IMR-90 (cell line): ENCODE measurements at regions not wholly inside any gene's neighbourhood (a gene's known extent, or its start where the extent isn't known, plus 50 kb on each side); places are given as distances from the start of the nearest gene placed in this dataset.

ENCODE experiments used
- ATAC-seq: fragments of 200-7000 bp; cut with Tn5 transposase; 2 replicates; pipeline ENCODE4 v1.9.1; 2020; ENCODE audit warnings: low read depth, mild to moderate bottlenecking, moderate library complexity
- BruUV-seq: library from RNA; stranded (reverse); fragments of 400-500 nt; replicated peaks from 2 replicates; lab custom pipeline; 2021; lab: Mats Ljungman, UMichigan
- CTCF ChIA-PET: fragments of 300-600 bp; formaldehyde crosslinking; extraction: SDS; loops from one replicate; lab custom pipeline; 2021; ENCODE audit warnings: antibody characterized with exemption; lab: Yijun Ruan, JAX
- POLR2A ChIA-PET: fragments of 300-600 bp; sonication (Branson Sonifier 250); formaldehyde crosslinking; loops from one replicate; lab custom pipeline; 2022; ENCODE audit warnings: antibody characterized with exemption; ENCODE audit not compliant: unreplicated experiment; lab: Charles Lee
- DNase-seq: peaks from one replicate; pipeline ENCODE4 v3.0.0; 2013
- H2AFZ ChIP-seq: replicated peaks from 2 replicates; pipeline ENCODE3; 2013; ENCODE audit warnings: low read length, mild to moderate bottlenecking; ENCODE audit not compliant: poor library complexity
- H2AK5ac ChIP-seq: 2 replicates; pipeline ENCODE4 v1.6.1; 2013; ENCODE audit warnings: low read depth, low read length, inconsistent platforms
- H2AK9ac ChIP-seq: replicated peaks from 2 replicates; pipeline ENCODE3; 2013; ENCODE audit warnings: mild to moderate bottlenecking, low read depth, low read length, moderate library complexity; ENCODE audit not compliant: poor library complexity
- H2BK120ac ChIP-seq: 2 replicates; pipeline ENCODE4 v1.6.1; 2013; ENCODE audit warnings: low read depth, low read length, inconsistent platforms
- H2BK15ac ChIP-seq: 3 replicates; pipeline ENCODE4 v1.6.1; 2013; ENCODE audit warnings: low read depth, low read length, inconsistent platforms
- H2BK20ac ChIP-seq: 2 replicates; pipeline ENCODE4 v1.6.1; 2013; ENCODE audit warnings: low read depth, mild to moderate bottlenecking, inconsistent platforms, low read length, moderate library complexity
- H2BK5ac ChIP-seq: 2 replicates; pipeline ENCODE4 v1.6.1; 2013; ENCODE audit warnings: mild to moderate bottlenecking, low read depth, low read length, inconsistent platforms; ENCODE audit not compliant: poor library complexity, severe bottlenecking
- H3K14ac ChIP-seq: replicated peaks from 2 replicates; pipeline ENCODE4 v1.6.1; 2013; ENCODE audit warnings: low read depth, low read length, inconsistent platforms
- H3K18ac ChIP-seq: 2 replicates; pipeline ENCODE4 v1.6.1; 2013; ENCODE audit warnings: low read depth, low read length, control low read depth
- H3K23ac ChIP-seq: 2 replicates; pipeline ENCODE4 v1.6.1; 2013; ENCODE audit warnings: low read depth, low read length, inconsistent platforms
- H3K27ac ChIP-seq: 2 replicates; pipeline ENCODE4 v1.5.1; 2013; ENCODE audit warnings: mild to moderate bottlenecking, control low read depth, low read length; ENCODE audit not compliant: insufficient read depth
- H3K27me3 ChIP-seq: 2 replicates; pipeline ENCODE4 v1.6.1; 2013; ENCODE audit warnings: low read length; ENCODE audit not compliant: control insufficient read depth, insufficient read depth
- H3K36me3 ChIP-seq: 2 replicates; pipeline ENCODE4 v1.6.1; 2013; ENCODE audit warnings: low read length, mixed read lengths; ENCODE audit not compliant: control insufficient read depth, insufficient read depth
- H3K4ac ChIP-seq: 2 replicates; pipeline ENCODE4 v1.6.1; 2013; ENCODE audit warnings: low read depth, low read length, inconsistent platforms
- H3K4me1 ChIP-seq: 2 replicates; pipeline ENCODE4 v1.6.1; 2013; ENCODE audit warnings: low read length, mixed read lengths; ENCODE audit not compliant: control insufficient read depth, insufficient read depth
- H3K4me2 ChIP-seq: 2 replicates; pipeline ENCODE4 v1.6.1; 2013; ENCODE audit warnings: low read depth, mild to moderate bottlenecking, control low read depth, low read length, moderate library complexity
- H3K4me3 ChIP-seq: 2 replicates; pipeline ENCODE4 v1.5.1; 2013; ENCODE audit warnings: low read depth, mild to moderate bottlenecking, control low read depth, low read length, moderate library complexity; ENCODE audit not compliant: insufficient read depth
- H3K56ac ChIP-seq: 2 replicates; pipeline ENCODE4 v1.6.1; 2013; ENCODE audit warnings: low read length, inconsistent platforms; ENCODE audit not compliant: insufficient read depth; ENCODE audit errors: extremely low read depth
- H3K79me1 ChIP-seq, 2 experiments: 2 replicates each; pipeline ENCODE4 v1.6.1; 2013; ENCODE audit warnings: low read length in 2 of 2, inconsistent platforms in 1 of 2, low read depth in 1 of 2
- H3K9ac ChIP-seq: 2 replicates; pipeline ENCODE4 v1.6.1; 2013; ENCODE audit warnings: low read depth, low read length, control low read depth
- H3K9me1 ChIP-seq: 2 replicates; pipeline ENCODE4 v1.6.1; 2013; ENCODE audit warnings: low read length, inconsistent platforms; ENCODE audit not compliant: insufficient read depth
- H3K9me3 ChIP-seq: 2 replicates; pipeline ENCODE4 v1.6.1; 2013; ENCODE audit warnings: low read length; ENCODE audit not compliant: control insufficient read depth, insufficient read depth
- H4K20me1 ChIP-seq: 2 replicates; pipeline ENCODE4 v1.6.1; 2013; ENCODE audit warnings: low read length, inconsistent platforms; ENCODE audit not compliant: insufficient read depth
- H4K5ac ChIP-seq: 2 replicates; pipeline ENCODE4 v1.6.1; 2013; ENCODE audit warnings: mild to moderate bottlenecking, low read depth, low read length, control low read depth
- H4K8ac ChIP-seq, 2 experiments: 2 replicates each; pipeline ENCODE4 v1.6.1; 2013; ENCODE audit warnings: low read depth in 2 of 2, low read length in 2 of 2, control low read depth in 1 of 2, inconsistent platforms in 1 of 2
- H4K91ac ChIP-seq: 2 replicates; pipeline ENCODE4 v1.6.1; 2013; ENCODE audit warnings: low read depth, low read length, inconsistent platforms; ENCODE audit not compliant: insufficient read depth
- CEBPB ChIP-seq: IDR thresholded peaks from 2 replicates; pipeline ENCODE4 v1.6.1; 2012; ENCODE audit warnings: low read depth, low read length, improper control_type of control experiment
- FOS ChIP-seq: fragments of 150-350 bp; IDR thresholded peaks from 2 replicates; pipeline ENCODE4 v1.6.1; 2016; ENCODE audit warnings: low read depth, low read length
- MXI1 ChIP-seq: IDR thresholded peaks from 2 replicates; pipeline ENCODE4 v1.6.1; 2012; ENCODE audit warnings: low read depth, mild to moderate bottlenecking, low read length, moderate library complexity, borderline replicate concordance
- NFE2L2 ChIP-seq: fragments of 150-350 bp; IDR thresholded peaks from 2 replicates; pipeline ENCODE4 v1.6.1; 2016; ENCODE audit warnings: low read depth, mild to moderate bottlenecking, low read length
- RCOR1 ChIP-seq: IDR thresholded peaks from 2 replicates; pipeline ENCODE4 v1.6.1; 2012; ENCODE audit warnings: mild to moderate bottlenecking, low read length, improper control_type of control experiment; ENCODE audit not compliant: insufficient replicate concordance
- SMC3 ChIP-seq: fragments of 150-350 bp; IDR thresholded peaks from 2 replicates; pipeline ENCODE4 v1.6.1; 2016; ENCODE audit warnings: low read depth, mild to moderate bottlenecking, antibody characterized with exemption, low read length, moderate library complexity
- WGBS, 2 experiments: methylation state at CpG; one replicate each; pipeline versions ENCODE4 v1.1.5 to v1.1.7; 2013; ENCODE audit warnings: missing lambda C conversion rate in 2 of 2; ENCODE audit not compliant: insufficient read length in 1 of 2; ENCODE audit errors: extremely low coverage in 2 of 2; 5-methylcytosine and 5-hydroxymethylcytosine counted together
- dilution Hi-C: fragments of 300-500 bp; cut with HindIII; formaldehyde crosslinking; loops from one replicate; pipeline ENCODE4 v1.14.3; 2018; ENCODE audit warnings: low sequenced_read_pairs; ENCODE audit not compliant: unreplicated experiment
- in situ Hi-C: fragments of 300-500 bp; cut with MboI; formaldehyde crosslinking; loops from 3 replicates; pipeline ENCODE4 v1.14.3; 2019; ENCODE audit warnings: low sequenced_read_pairs, inconsistent platforms, mixed read lengths
- intact Hi-C: fragments of 100-400 bp; cut with micrococcal nuclease; formaldehyde crosslinking; loops from 2 replicates; pipeline ENCODE4 v1.10.0; 2022
- TF ChIP-seq, protein P1 (sequence below): conservative IDR thresholded peaks from 2 replicates; pipeline ENCODE4 v1.5.1; 2012; ENCODE audit warnings: mild to moderate bottlenecking, low read depth, low read length, improper control_type of control experiment
- TF ChIP-seq, protein P2 (sequence below): fragments of 150-350 bp; IDR thresholded peaks from 2 replicates; pipeline ENCODE4 v1.6.1; 2016; ENCODE audit warnings: low read depth, mild to moderate bottlenecking, low read length, moderate library complexity, borderline replicate concordance

DNA sequence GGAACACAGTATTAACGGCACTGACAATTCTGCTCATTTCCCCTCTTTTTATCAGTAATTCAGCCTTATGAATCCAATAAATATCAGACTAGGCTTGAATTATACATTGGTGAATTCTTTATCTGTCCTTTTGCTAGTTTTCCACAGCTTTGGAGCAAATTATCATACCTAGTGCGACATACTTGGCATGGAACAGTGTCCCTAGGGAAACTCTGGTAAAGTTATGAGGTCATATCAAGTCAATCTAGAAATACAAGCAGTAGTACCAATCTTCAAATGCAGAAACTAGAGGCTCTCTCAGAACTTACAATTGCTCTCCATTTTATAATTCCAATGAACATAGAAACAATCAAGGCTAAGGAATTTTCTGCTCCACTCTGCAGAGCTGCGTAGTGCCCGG is 449.3 kb upstream of the NPVF start:
- TF ChIP-seq MXI1: no peak
- no peak for TF ChIP-seq SMC3
- TF ChIP-seq NFE2L2: no peak
- TF ChIP-seq FOS: no peak
- no peak for TF ChIP-seq CEBPB
- TF ChIP-seq, protein P1, sequence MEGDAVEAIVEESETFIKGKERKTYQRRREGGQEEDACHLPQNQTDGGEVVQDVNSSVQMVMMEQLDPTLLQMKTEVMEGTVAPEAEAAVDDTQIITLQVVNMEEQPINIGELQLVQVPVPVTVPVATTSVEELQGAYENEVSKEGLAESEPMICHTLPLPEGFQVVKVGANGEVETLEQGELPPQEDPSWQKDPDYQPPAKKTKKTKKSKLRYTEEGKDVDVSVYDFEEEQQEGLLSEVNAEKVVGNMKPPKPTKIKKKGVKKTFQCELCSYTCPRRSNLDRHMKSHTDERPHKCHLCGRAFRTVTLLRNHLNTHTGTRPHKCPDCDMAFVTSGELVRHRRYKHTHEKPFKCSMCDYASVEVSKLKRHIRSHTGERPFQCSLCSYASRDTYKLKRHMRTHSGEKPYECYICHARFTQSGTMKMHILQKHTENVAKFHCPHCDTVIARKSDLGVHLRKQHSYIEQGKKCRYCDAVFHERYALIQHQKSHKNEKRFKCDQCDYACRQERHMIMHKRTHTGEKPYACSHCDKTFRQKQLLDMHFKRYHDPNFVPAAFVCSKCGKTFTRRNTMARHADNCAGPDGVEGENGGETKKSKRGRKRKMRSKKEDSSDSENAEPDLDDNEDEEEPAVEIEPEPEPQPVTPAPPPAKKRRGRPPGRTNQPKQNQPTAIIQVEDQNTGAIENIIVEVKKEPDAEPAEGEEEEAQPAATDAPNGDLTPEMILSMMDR: no peak
- no peak for TF ChIP-seq RCOR1
- TF ChIP-seq, protein P2, sequence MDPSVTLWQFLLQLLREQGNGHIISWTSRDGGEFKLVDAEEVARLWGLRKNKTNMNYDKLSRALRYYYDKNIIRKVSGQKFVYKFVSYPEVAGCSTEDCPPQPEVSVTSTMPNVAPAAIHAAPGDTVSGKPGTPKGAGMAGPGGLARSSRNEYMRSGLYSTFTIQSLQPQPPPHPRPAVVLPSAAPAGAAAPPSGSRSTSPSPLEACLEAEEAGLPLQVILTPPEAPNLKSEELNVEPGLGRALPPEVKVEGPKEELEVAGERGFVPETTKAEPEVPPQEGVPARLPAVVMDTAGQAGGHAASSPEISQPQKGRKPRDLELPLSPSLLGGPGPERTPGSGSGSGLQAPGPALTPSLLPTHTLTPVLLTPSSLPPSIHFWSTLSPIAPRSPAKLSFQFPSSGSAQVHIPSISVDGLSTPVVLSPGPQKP: no peak
- no TSS peak for BruUV-seq
- Histone ChIP-seq H3K27me3 (peaks cover 2% of the 10 kb centered on the region; the same call in 1 of the 2 replicates), H3K18ac (no peak overlapping the region), H3K9ac (no peak overlapping the region), H3K36me3 (no peaks in the 10 kb centered on the region), H2BK5ac (no peak overlapping the region), H4K20me1 (no peaks in the 10 kb centered on the region), H3K4me1 (no peaks in the 10 kb centered on the region), H3K4ac (no peak overlapping the region), H3K9me3 (no peaks in the 10 kb centered on the region), H2BK15ac (no peak overlapping the region), H3K23ac (no peak overlapping the region), H2AK9ac (no peak overlapping the region), H2BK120ac (no peak overlapping the region), H2BK20ac (no peak overlapping the region), H3K4me3 (no peak overlapping the region), H3K9me1 (no peaks in the 10 kb centered on the region), H2AFZ (no peak overlapping the region), H3K27ac (no peak overlapping the region), H3K56ac (no peak overlapping the region), H4K91ac (no peak overlapping the region), H2AK5ac (no peak overlapping the region), H4K5ac (no peak overlapping the region), H3K14ac (no peak overlapping the region), H4K8ac (no peak overlapping the region), H3K4me2 (no peak overlapping the region), H3K79me1 (no peaks in the 10 kb centered on the region)
- dilution Hi-C loops: no loop called here
- ATAC-seq: no peak
- no CpG with 5 or more reads among the region's 4 CpGs for WGBS, 2 experiments
- DNase-seq: no peak
- ChIA-PET POLR2A (no interaction called here), CTCF (no interaction called here)
- in situ Hi-C loops: no loop called here
- intact Hi-C loops: no loop called here
